SK-N-SH (cell line): ENCODE measurements at regions not wholly inside any gene's neighbourhood (a gene's known extent, or its start where the extent isn't known, plus 50 kb on each side); places are given as distances from the start of the nearest gene placed in this dataset.

ENCODE experiments used
- CTCF ChIA-PET: fragments of 300-600, 350-600 bp; formaldehyde crosslinking; extraction: SDS; loops from one replicate; lab custom pipeline; 2021; lab: Yijun Ruan, JAX
- POLR2A ChIA-PET: fragments of 350-600 bp; sonication (Branson Sonifier 250); formaldehyde crosslinking; extraction: SDS; loops from one replicate; lab custom pipeline; 2020; ENCODE audit warnings: antibody characterized with exemption, inconsistent platforms; lab: Yijun Ruan, JAX
- DNase-seq: peaks from one replicate; pipeline ENCODE4 v3.0.0; 2012
- H2AFZ ChIP-seq: fragments of 200-600 bp; sonication (generic); 2 replicates; pipeline ENCODE4 v1.8.1; 2016; ENCODE audit warnings: antibody characterized with exemption, mild to moderate bottlenecking, low read depth
- H3F3A ChIP-seq: fragments of 200-600 bp; sonication (generic); replicated peaks from 2 replicates; pipeline ENCODE3; 2016; ENCODE audit warnings: antibody characterized with exemption, mild to moderate bottlenecking; ENCODE audit not compliant: insufficient read depth
- H3K27ac ChIP-seq, 2 experiments: fragments of 200-500 bp in 1 of 2; fragments of 200-600 bp in 1 of 2; sonication (Bioruptor generic) in 1 of 2; sonication (generic), shearing (Covaris generic) in 1 of 2; 2 replicates each; pipeline versions ENCODE4 v1.5.1 to v1.6.1; 2014 to 2016; ENCODE audit warnings: low read depth in 2 of 2, inconsistent platforms in 1 of 2, low read length in 1 of 2, mild to moderate bottlenecking in 1 of 2, mixed read lengths in 1 of 2
- H3K27me3 ChIP-seq: fragments of 200-600 bp; sonication (generic), shearing (Covaris generic); 2 replicates; pipeline ENCODE4 v1.6.1; 2016; ENCODE audit warnings: mixed run types; ENCODE audit not compliant: insufficient read depth
- H3K36me3 ChIP-seq, 2 experiments: fragments of 200-500 bp in 1 of 2; fragments of 200-600 bp in 1 of 2; sonication (Bioruptor generic) in 1 of 2; sonication (generic) in 1 of 2; replicated peaks in 1 of 2; 2 replicates each; pipeline versions ENCODE3 to v1.5.1; 2014 to 2016; ENCODE audit warnings: low read length in 1 of 2, mild to moderate bottlenecking in 1 of 2; ENCODE audit not compliant: insufficient read depth in 2 of 2, control insufficient read depth in 1 of 2
- H3K4me1 ChIP-seq, 2 experiments: fragments of 200-500 bp in 1 of 2; fragments of 200-600 bp in 1 of 2; sonication (Bioruptor generic) in 1 of 2; sonication (generic), shearing (Covaris generic) in 1 of 2; 2 replicates each; pipeline versions ENCODE4 v1.5.1 to v1.6.1; 2014 to 2016; ENCODE audit warnings: low read depth in 1 of 2, low read length in 1 of 2, mixed run types in 1 of 2; ENCODE audit not compliant: insufficient read depth in 2 of 2, control insufficient read depth in 1 of 2
- H3K4me2 ChIP-seq: fragments of 200-600 bp; sonication (generic), shearing (Covaris generic); 2 replicates; pipeline ENCODE4 v1.6.1; 2017; ENCODE audit warnings: mixed run types
- H3K4me3 ChIP-seq, 2 experiments: fragments of 200-500 bp in 1 of 2; fragments of 200-600 bp in 1 of 2; sonication (Bioruptor generic) in 1 of 2; sonication (generic), shearing (Covaris generic) in 1 of 2; 2 replicates each; pipeline versions ENCODE4 v1.5.1 to v1.8.1; 2014 to 2016; ENCODE audit warnings: low read depth in 2 of 2, inconsistent platforms in 1 of 2, low read length in 1 of 2, mild to moderate bottlenecking in 1 of 2, mixed read lengths in 1 of 2, moderate library complexity in 1 of 2
- H3K79me2 ChIP-seq: fragments of 200-600 bp; sonication (generic); 2 replicates; pipeline ENCODE4 v1.8.1; 2017; ENCODE audit warnings: mild to moderate bottlenecking; ENCODE audit not compliant: insufficient read depth
- H3K9ac ChIP-seq: fragments of 200-600 bp; sonication (generic); 2 replicates; pipeline ENCODE4 v1.6.1; 2017; ENCODE audit warnings: mixed run types
- H3K9me2 ChIP-seq: fragments of 200-600 bp; sonication (generic); 2 replicates; pipeline ENCODE4 v1.6.1; 2017; ENCODE audit warnings: mixed run types
- H3K9me3 ChIP-seq: fragments of 200-600 bp; sonication (generic); 2 replicates; pipeline ENCODE4 v1.6.1; 2017; ENCODE audit warnings: mixed run types, mild to moderate bottlenecking, moderate library complexity
- H4K20me1 ChIP-seq: fragments of 200-600 bp; sonication (generic); 2 replicates; pipeline ENCODE4 v1.6.1; 2017; ENCODE audit warnings: mild to moderate bottlenecking, mixed run types; ENCODE audit not compliant: insufficient read depth
- CHD2 ChIP-seq: fragments of 150-350 bp; IDR thresholded peaks from 2 replicates; pipeline ENCODE4 v1.6.1; 2018; ENCODE audit warnings: low read length; ENCODE audit not compliant: partially characterized antibody
- FOXJ3 ChIP-seq: sonication (generic); formaldehyde crosslinking; IDR thresholded peaks from 2 replicates; pipeline ENCODE4 v1.5.1; 2020; ENCODE audit warnings: mild to moderate bottlenecking, missing genetic modification reagents
- GATA2 ChIP-seq: sonication (generic); formaldehyde crosslinking; IDR thresholded peaks from 2 replicates; pipeline ENCODE4 v1.5.0; 2020; ENCODE audit warnings: mild to moderate bottlenecking, missing genetic modification reagents
- MEF2A ChIP-seq: IDR thresholded peaks from 2 replicates; pipeline ENCODE4 v1.4.0; 2012; ENCODE audit warnings: low read depth, borderline replicate concordance
- MXI1 ChIP-seq: IDR thresholded peaks from 2 replicates; pipeline ENCODE4 v1.6.1; 2012; ENCODE audit warnings: mild to moderate bottlenecking, low read depth, low read length, improper control_type of control experiment
- NFIC ChIP-seq: IDR thresholded peaks from 2 replicates; pipeline ENCODE4 v1.4.0; 2012; ENCODE audit warnings: borderline replicate concordance
- NRF1 ChIP-seq: IDR thresholded peaks from 2 replicates; pipeline ENCODE4 v1.6.1; 2012; ENCODE audit warnings: low read depth, mild to moderate bottlenecking, low read length
- POLR2AphosphoS5 ChIP-seq: IDR thresholded peaks from 2 replicates; pipeline ENCODE4 v1.6.1; 2012; ENCODE audit warnings: low read depth, low read length
- RAD21 ChIP-seq: IDR thresholded peaks from 2 replicates; pipeline ENCODE4 v1.6.1; 2012; ENCODE audit warnings: mild to moderate bottlenecking, low read length
- RFX5 ChIP-seq: IDR thresholded peaks from 2 replicates; pipeline ENCODE4 v1.6.1; 2012; ENCODE audit warnings: mild to moderate bottlenecking, improper control_type of control experiment, low read length
- RXRA ChIP-seq: IDR thresholded peaks from 2 replicates; pipeline ENCODE4 v1.4.0; 2012; ENCODE audit warnings: low read depth, mild to moderate bottlenecking, borderline replicate concordance
- SMC3 ChIP-seq: IDR thresholded peaks from 2 replicates; pipeline ENCODE4 v1.6.1; 2012; ENCODE audit warnings: low read depth, low read length, improper control_type of control experiment
- TAF1 ChIP-seq: IDR thresholded peaks from 2 replicates; pipeline ENCODE4 v1.6.1; 2012; ENCODE audit warnings: low read depth, mild to moderate bottlenecking, low read length, moderate library complexity, borderline replicate concordance
- TCF12 ChIP-seq: IDR thresholded peaks from 2 replicates; pipeline ENCODE4 v1.4.0; 2012
- TEAD4 ChIP-seq: IDR thresholded peaks from 2 replicates; pipeline ENCODE4 v1.4.0; 2012; ENCODE audit warnings: mild to moderate bottlenecking, borderline replicate concordance; ENCODE audit not compliant: insufficient read depth
- WGBS: methylation state at CpG from one replicate; pipeline ENCODE4 v1.1.6; 2017; ENCODE audit warnings: low lambda C conversion rate; 5-methylcytosine and 5-hydroxymethylcytosine counted together
- TF ChIP-seq, protein P1 (sequence below): IDR thresholded peaks from 2 replicates; pipeline ENCODE4 v1.4.0; 2012; ENCODE audit warnings: low read depth, borderline replicate concordance
- TF ChIP-seq, protein P2 (sequence below): fragments of 200-600 bp; sonication (generic); IDR thresholded peaks from 2 replicates; pipeline ENCODE4 v1.6.1; 2017; ENCODE audit warnings: antibody characterized with exemption, mild to moderate bottlenecking, moderate library complexity
- TF ChIP-seq, protein P3 (sequence below): IDR thresholded peaks from 2 replicates; pipeline ENCODE4 v1.6.1; 2012; ENCODE audit warnings: mild to moderate bottlenecking, low read depth, low read length, moderate library complexity

DNA sequence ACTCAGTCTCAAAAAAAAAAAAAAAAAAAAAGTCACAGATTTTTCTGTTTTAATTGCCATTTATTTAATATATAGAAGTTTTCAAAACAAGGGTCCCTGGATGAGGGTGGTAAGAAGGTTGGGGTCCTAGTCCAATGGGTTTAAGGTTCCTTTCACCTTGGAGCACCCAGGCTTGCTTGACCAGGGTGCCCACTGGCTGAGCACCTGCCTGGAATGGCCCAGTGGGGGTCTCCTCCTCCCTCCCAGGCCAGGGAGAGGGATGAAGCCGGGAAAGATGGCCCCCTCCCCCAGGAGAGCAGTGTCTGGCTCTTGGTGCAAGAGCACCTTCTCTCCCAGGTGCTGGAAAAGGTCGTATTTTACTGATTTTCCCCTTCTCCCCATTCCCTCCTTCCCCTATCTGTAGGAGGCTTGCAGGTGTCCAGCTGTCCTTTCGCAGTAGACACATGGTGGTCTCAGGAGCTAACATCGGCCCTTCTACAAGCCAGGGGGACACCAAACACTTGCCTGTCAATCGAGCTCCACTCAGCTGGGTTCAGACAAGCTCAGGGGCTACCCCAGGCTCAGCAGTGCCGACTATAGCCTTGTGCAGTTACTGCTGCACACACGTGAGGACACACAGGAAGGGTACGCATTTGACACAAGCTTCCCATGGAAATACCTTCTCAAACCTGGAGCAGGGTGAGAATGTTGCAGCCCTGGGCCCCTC, 112.3 kb upstream of the KLF13 start (continued):
- TF ChIP-seq, protein P1, sequence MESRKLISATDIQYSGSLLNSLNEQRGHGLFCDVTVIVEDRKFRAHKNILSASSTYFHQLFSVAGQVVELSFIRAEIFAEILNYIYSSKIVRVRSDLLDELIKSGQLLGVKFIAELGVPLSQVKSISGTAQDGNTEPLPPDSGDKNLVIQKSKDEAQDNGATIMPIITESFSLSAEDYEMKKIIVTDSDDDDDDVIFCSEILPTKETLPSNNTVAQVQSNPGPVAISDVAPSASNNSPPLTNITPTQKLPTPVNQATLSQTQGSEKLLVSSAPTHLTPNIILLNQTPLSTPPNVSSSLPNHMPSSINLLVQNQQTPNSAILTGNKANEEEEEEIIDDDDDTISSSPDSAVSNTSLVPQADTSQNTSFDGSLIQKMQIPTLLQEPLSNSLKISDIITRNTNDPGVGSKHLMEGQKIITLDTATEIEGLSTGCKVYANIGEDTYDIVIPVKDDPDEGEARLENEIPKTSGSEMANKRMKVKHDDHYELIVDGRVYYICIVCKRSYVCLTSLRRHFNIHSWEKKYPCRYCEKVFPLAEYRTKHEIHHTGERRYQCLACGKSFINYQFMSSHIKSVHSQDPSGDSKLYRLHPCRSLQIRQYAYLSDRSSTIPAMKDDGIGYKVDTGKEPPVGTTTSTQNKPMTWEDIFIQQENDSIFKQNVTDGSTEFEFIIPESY, result no peak
- TF ChIP-seq RFX5 (no peak), RXRA (no peak), GATA2 (CRISPR knock-in tag) (no peak)
- TF ChIP-seq, protein P2, sequence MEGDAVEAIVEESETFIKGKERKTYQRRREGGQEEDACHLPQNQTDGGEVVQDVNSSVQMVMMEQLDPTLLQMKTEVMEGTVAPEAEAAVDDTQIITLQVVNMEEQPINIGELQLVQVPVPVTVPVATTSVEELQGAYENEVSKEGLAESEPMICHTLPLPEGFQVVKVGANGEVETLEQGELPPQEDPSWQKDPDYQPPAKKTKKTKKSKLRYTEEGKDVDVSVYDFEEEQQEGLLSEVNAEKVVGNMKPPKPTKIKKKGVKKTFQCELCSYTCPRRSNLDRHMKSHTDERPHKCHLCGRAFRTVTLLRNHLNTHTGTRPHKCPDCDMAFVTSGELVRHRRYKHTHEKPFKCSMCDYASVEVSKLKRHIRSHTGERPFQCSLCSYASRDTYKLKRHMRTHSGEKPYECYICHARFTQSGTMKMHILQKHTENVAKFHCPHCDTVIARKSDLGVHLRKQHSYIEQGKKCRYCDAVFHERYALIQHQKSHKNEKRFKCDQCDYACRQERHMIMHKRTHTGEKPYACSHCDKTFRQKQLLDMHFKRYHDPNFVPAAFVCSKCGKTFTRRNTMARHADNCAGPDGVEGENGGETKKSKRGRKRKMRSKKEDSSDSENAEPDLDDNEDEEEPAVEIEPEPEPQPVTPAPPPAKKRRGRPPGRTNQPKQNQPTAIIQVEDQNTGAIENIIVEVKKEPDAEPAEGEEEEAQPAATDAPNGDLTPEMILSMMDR, result no peak
- TF ChIP-seq, all 33 proteins: peak for 0

DNA sequence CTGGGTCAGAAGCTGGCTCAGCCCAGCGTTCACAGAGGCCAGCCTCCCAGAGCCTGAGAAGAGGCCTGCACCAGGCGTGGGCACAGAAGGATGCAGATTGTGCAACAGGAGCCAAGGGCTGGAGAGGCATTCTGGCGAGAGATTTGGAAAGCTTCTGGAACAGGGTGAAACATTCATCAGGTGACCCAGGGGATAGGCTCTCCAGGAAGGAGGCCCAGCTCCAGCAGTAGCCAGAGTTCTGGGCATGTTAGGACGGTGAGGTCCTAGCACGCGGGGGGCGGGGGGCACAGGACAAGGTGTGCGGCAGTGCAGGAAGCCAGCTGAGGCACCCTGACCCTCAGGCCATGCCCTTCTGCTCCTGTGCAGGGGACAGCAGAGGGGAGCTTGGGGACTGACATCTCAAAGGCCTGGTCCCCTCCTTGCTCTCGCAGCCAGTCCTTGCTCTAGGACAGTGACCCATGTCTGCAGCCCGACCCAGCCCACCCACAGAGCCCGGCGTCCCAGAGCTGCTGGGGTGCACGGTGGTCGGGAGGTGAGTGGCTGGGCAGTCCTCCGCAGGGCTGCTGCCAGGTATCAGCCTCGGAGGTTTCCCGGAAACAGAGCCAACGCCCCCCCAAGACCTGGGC, 111.7 kb upstream of the KLF13 start:
- H3K9me3 ChIP-seq, result no peaks in the 10 kb centered on the region
- no peaks in the 10 kb centered on the region for H3K27me3 ChIP-seq
- ChIA-PET POLR2A (interaction anchor here (0.7 to 1.7 kb wide), 7 partner anchors 8 to 139 kb away, joined by 3 to 12 read pairs (median 4); partner anchors contain the start of gene KLF13), CTCF (interaction anchor here (0.7 to 2.3 kb wide), 34 partner anchors 9 to 312 kb away, joined by 3 to 33 read pairs (median 5); partner anchors contain the start of gene KLF13)
- no peak overlapping the region for H2AFZ ChIP-seq
- H3F3A ChIP-seq, result no peaks in the 10 kb centered on the region
- no peaks in the 10 kb centered on the region for H3K79me2 ChIP-seq
- H3K4me3 ChIP-seq, result peak overlapping the region; percentile 55 to 60; a peak in 3 of 4 replicates
- no peak overlapping the region for H3K4me2 ChIP-seq
- H3K27ac ChIP-seq, result no peak overlapping the region; a peak in 1 of 4 replicates
- TF ChIP-seq FOXJ3 (CRISPR knock-in tag) (no peak), NFIC (no peak), RFX5 (no peak), TEAD4 (no peak), TAF1 (no peak), RAD21 (no peak), SMC3 (no peak), NRF1 (no peak), CHD2 (no peak), MEF2A (no peak), MXI1 (no peak), TCF12 (no peak), POLR2AphosphoS5 (no peak), GATA2 (CRISPR knock-in tag) (no peak)
- TF ChIP-seq, protein P3, sequence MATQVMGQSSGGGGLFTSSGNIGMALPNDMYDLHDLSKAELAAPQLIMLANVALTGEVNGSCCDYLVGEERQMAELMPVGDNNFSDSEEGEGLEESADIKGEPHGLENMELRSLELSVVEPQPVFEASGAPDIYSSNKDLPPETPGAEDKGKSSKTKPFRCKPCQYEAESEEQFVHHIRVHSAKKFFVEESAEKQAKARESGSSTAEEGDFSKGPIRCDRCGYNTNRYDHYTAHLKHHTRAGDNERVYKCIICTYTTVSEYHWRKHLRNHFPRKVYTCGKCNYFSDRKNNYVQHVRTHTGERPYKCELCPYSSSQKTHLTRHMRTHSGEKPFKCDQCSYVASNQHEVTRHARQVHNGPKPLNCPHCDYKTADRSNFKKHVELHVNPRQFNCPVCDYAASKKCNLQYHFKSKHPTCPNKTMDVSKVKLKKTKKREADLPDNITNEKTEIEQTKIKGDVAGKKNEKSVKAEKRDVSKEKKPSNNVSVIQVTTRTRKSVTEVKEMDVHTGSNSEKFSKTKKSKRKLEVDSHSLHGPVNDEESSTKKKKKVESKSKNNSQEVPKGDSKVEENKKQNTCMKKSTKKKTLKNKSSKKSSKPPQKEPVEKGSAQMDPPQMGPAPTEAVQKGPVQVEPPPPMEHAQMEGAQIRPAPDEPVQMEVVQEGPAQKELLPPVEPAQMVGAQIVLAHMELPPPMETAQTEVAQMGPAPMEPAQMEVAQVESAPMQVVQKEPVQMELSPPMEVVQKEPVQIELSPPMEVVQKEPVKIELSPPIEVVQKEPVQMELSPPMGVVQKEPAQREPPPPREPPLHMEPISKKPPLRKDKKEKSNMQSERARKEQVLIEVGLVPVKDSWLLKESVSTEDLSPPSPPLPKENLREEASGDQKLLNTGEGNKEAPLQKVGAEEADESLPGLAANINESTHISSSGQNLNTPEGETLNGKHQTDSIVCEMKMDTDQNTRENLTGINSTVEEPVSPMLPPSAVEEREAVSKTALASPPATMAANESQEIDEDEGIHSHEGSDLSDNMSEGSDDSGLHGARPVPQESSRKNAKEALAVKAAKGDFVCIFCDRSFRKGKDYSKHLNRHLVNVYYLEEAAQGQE, result no peak
- no peaks in the 10 kb centered on the region for H3K9me2 ChIP-seq
- whole genome bisulfite sequencing, result 40% methylated on average over 13 of the region's 18 CpGs
- H3K4me1 ChIP-seq, result peaks cover 0 to 32% of the 10 kb centered on the region in 2 experiments; a peak in 2 of 4 replicates
- no peak for DNase-seq
- H3K9ac ChIP-seq, result no peak overlapping the region
- H3K36me3 ChIP-seq, result no peaks in the 10 kb centered on the region
- no peaks in the 10 kb centered on the region for H4K20me1 ChIP-seq
